ENCODE measurements at regions not wholly inside any gene's neighbourhood (a gene's known extent, or its start where the extent isn't known, plus 50 kb on each side); places are given as distances from the start of the nearest gene placed in this dataset.

- Histone ChIP-seq H3K56ac (ENCODE audit: insufficient read length, low read depth, low read length) (no peak overlapping the region), H4K91ac (ENCODE audit: insufficient read length, low read depth, low read length) (no peak overlapping the region), H3K4me2 (ENCODE audit: insufficient read depth, insufficient read length, low read length) (no peak overlapping the region), H2AK5ac (ENCODE audit: insufficient read length, low read length) (no peak overlapping the region), H4K8ac (replicated peaks; ENCODE audit: insufficient read length, low read depth, low read length) (no peak overlapping the region), H2BK12ac (ENCODE audit: insufficient read length, low read depth, low read length) (no peak overlapping the region), H2AFZ (ENCODE audit: low read length) (no peak overlapping the region), H3K18ac (ENCODE audit: insufficient read length, low read depth, low read length) (no peak overlapping the region), H3K79me2 (ENCODE audit: insufficient read depth, low read length) (no peaks in the 10 kb centered on the region), H3K23ac (ENCODE audit: insufficient read length, low read depth, low read length) (no peak overlapping the region), H3K79me1 (ENCODE audit: insufficient read depth, low read depth, low read length, poor library complexity, severe bottlenecking) (no peaks in the 10 kb centered on the region), H2BK15ac (ENCODE audit: low read depth, low read length) (no peak overlapping the region), H2BK120ac (ENCODE audit: low read depth, low read length, poor library complexity, severe bottlenecking) (no peak overlapping the region), H3K4ac (ENCODE audit: low read depth, low read length) (no peak overlapping the region), H3T11ph (ENCODE audit: low read length) (no peak overlapping the region), H3K14ac (ENCODE audit: insufficient read depth, low read length) (no peak overlapping the region), H4K5ac (ENCODE audit: insufficient read length, low read depth, low read length) (no peak overlapping the region), H3K27ac (ENCODE audit: insufficient read length, low read depth, low read length) (no peak overlapping the region), H3K23me2 (ENCODE audit: insufficient read length, low read depth, low read length, poor library complexity, severe bottlenecking) (no peaks in the 10 kb centered on the region), H4K20me1 (ENCODE audit: control insufficient read depth, insufficient read depth, insufficient read length) (no peaks in the 10 kb centered on the region), H3K27me3 (ENCODE audit: insufficient read depth, low read length) (no peaks in the 10 kb centered on the region), H2BK20ac (ENCODE audit: low read depth, low read length, poor library complexity, severe bottlenecking) (no peak overlapping the region), H3K4me1 (ENCODE audit: insufficient read depth, low read length) (no peaks in the 10 kb centered on the region), H3K9ac (ENCODE audit: extremely low read depth, insufficient read length, low read length) (no peak overlapping the region), H3K9me3 (ENCODE audit: control insufficient read depth, low read depth, low read length) (no peaks in the 10 kb centered on the region), H2BK5ac (ENCODE audit: insufficient read length, low read length) (no peak overlapping the region)
- Mint-ChIP-seq H3K4me3 (no peak overlapping the region), H3K27ac (no peak overlapping the region), H3K27me3 (ENCODE audit: low read depth) (no peaks in the 10 kb centered on the region), H3K36me3 (ENCODE audit: insufficient read depth in 1 of 3, low read depth in 3 of 3) (no peaks in the 10 kb centered on the region; a peak in 1 of 7 replicates), H3K9me3 (no peaks in the 10 kb centered on the region), H3K4me1 (peaks cover 0 to 6% of the 10 kb centered on the region in 2 experiments; a peak in 3 of 4 replicates)
- no CpG with 5 or more reads among the region's 1 CpG for WGBS (ENCODE audit: extremely low coverage, insufficient read length, low lambda C conversion rate)
- no peak for TF ChIP-seq CTCF (conservative IDR thresholded peaks at IDR 0.05)
- DNase-seq, result no peak
These were observed 284.5 kb downstream of the SPATA31D1 start for GRCh38 chr9:82273121-82273520.
